MM.1S (cell line): ENCODE measurements at regions not wholly inside any gene's neighbourhood (a gene's known extent, or its start where the extent isn't known, plus 50 kb on each side); places are given as distances from the start of the nearest gene placed in this dataset.

Source experiments
- EZH2 ChIP-seq: fragments of 300-600 bp; sonication (generic); optimal IDR thresholded peaks from 2 replicates; pipeline ENCODE3; 2017; ENCODE audit warnings: low read depth, mild to moderate bottlenecking, antibody characterized with exemption, low read length, mixed read lengths
- EZH2phosphoT487 ChIP-seq: fragments of 300-600 bp; sonication (generic); IDR thresholded peaks from 2 replicates; pipeline ENCODE4 v1.6.1; 2018; ENCODE audit warnings: antibody characterized with exemption, low read length
- TF ChIP-seq, protein P1 (sequence below): fragments of 300-600 bp; sonication (generic); IDR thresholded peaks from 2 replicates; pipeline ENCODE4 v1.5.1; 2016; ENCODE audit warnings: antibody characterized with exemption, low read length, mixed read lengths

DNA sequence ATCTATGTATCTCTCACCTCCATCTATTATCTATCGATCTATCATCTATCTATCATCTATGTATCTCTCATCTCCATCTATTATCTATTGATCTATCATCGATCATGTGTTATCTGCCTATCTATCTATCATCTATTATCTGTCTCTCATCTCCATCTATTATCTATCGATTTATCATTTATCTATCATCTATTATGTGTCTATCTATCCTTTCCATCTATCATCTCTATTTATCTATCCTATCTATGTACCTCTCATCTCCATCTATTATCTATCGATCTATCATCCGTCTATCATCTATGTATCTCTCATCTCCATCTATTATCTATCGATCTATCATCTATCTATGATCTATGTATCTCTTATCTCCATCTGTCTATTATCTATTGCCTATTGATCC lies 188.1 kb downstream of the ASMT start:
- TF ChIP-seq, protein P1, sequence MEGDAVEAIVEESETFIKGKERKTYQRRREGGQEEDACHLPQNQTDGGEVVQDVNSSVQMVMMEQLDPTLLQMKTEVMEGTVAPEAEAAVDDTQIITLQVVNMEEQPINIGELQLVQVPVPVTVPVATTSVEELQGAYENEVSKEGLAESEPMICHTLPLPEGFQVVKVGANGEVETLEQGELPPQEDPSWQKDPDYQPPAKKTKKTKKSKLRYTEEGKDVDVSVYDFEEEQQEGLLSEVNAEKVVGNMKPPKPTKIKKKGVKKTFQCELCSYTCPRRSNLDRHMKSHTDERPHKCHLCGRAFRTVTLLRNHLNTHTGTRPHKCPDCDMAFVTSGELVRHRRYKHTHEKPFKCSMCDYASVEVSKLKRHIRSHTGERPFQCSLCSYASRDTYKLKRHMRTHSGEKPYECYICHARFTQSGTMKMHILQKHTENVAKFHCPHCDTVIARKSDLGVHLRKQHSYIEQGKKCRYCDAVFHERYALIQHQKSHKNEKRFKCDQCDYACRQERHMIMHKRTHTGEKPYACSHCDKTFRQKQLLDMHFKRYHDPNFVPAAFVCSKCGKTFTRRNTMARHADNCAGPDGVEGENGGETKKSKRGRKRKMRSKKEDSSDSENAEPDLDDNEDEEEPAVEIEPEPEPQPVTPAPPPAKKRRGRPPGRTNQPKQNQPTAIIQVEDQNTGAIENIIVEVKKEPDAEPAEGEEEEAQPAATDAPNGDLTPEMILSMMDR, result no peak
- TF ChIP-seq EZH2phosphoT487 (no peak), EZH2 (no peak)
